Activated naive CD4-positive, alpha-beta T cell (primary cell): ENCODE measurements at regions not wholly inside any gene's neighbourhood (a gene's known extent, or its start where the extent isn't known, plus 50 kb on each side); places are given as distances from the start of the nearest gene placed in this dataset.

ENCODE experiments used
- DNase-seq, 4 experiments: peaks; one replicate each; lab custom pipeline; 2025; lab: John Stamatoyannopoulos, UW

- no peak for DNase-seq
These were observed 1289.6 kb downstream of the NSUN3 start for GRCh38 chr3:95352471-95352870.

- DNase-seq = no peak
These were observed 1291.6 kb downstream of the NSUN3 start for GRCh38 chr3:95354489-95354888.

- DNase-seq = no peak
These were observed 1294.1 kb downstream of the NSUN3 start for GRCh38 chr3:95356764-95357501.

GRCh38 chr3:95387242-95388021, 1324.6 kb downstream of the NSUN3 start:
- no peak for DNase-seq

- no peak for DNase-seq
These were observed 1327.0 kb downstream of the NSUN3 start for GRCh38 chr3:95389725-95390313.

GRCh38 chr3:95394286-95394685, 1331.4 kb downstream of the NSUN3 start:
- DNase-seq = no peak

- DNase-seq = no peak
These were observed 1336.7 kb downstream of the NSUN3 start for GRCh38 chr3:95399585-95399984.

GRCh38 chr3:95401693-95402092, 1338.8 kb downstream of the NSUN3 start:
- no peak for DNase-seq

GRCh38 chr3:95407709-95408463, 1345.0 kb downstream of the NSUN3 start:
- no peak for DNase-seq

- no peak for DNase-seq
These were observed 1345.6 kb downstream of the NSUN3 start for GRCh38 chr3:95408464-95408862.

- DNase-seq = no peak
These were observed 1355.4 kb downstream of the NSUN3 start for GRCh38 chr3:95418251-95418650.

GRCh38 chr3:95424279-95424678, 1361.4 kb downstream of the NSUN3 start:
- DNase-seq = no peak

- DNase-seq = no peak
These were observed 1371.6 kb downstream of the NSUN3 start for GRCh38 chr3:95434491-95434890.

- DNase-seq = no peak
These were observed 1374.5 kb downstream of the NSUN3 start for GRCh38 chr3:95437409-95437808.

- DNase-seq = no peak
These were observed 1375.4 kb downstream of the NSUN3 start for GRCh38 chr3:95438274-95438673.

- no peak for DNase-seq
These were observed 1371.6 kb upstream of the EPHA6 start for GRCh38 chr3:95442766-95443165.

- DNase-seq = no peak
These were observed 1364.6 kb upstream of the EPHA6 start for GRCh38 chr3:95449841-95450240.

GRCh38 chr3:95453242-95453641, 1361.2 kb upstream of the EPHA6 start:
- DNase-seq = no peak

- no peak for DNase-seq
These were observed 1357.6 kb upstream of the EPHA6 start for GRCh38 chr3:95456835-95457234.

- DNase-seq = no peak
These were observed 1354.7 kb upstream of the EPHA6 start for GRCh38 chr3:95459706-95460105.

- no peak for DNase-seq
These were observed 1354.1 kb upstream of the EPHA6 start for GRCh38 chr3:95460274-95460673.

GRCh38 chr3:95462161-95462560, 1352.2 kb upstream of the EPHA6 start:
- no peak for DNase-seq
